NCI-H748 (cell line): ENCODE measurements at regions not wholly inside any gene's neighbourhood (a gene's known extent, or its start where the extent isn't known, plus 50 kb on each side); places are given as distances from the start of the nearest gene placed in this dataset.
A peak's percentile ranks its signal among the peaks of the same experiment; 100 is the strongest.
"Not testable (repeated sequence)": the region's sequence is repeated elsewhere in the genome, so short reads cannot be mapped to it uniquely, and the experiment has no call there.

ENCODE experiments used
- DNase-seq: peaks from one replicate; lab custom pipeline; 2025; ENCODE audit not compliant: unreplicated experiment; lab: John Stamatoyannopoulos, UW

DNA sequence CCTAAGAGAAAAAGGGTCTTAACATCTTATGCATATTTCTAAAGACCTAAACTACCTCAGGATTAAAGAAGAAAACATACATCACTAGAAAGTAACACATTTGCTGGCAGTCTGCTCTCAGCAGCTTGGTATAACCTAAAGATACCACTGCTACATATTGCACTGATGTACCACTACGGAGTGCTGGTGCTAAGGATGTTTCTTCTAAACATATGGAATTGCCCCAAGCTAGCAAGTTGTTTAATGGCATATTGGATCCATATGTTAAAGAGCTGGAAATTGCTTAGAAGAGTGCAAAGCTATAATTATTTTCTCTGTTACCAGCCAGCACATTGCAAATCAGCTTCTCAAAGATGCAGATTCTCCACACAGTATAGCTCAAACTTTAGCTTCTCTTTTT is 436.5 kb upstream of the GALNTL6 start:
- no peak for DNase-seq

DNA sequence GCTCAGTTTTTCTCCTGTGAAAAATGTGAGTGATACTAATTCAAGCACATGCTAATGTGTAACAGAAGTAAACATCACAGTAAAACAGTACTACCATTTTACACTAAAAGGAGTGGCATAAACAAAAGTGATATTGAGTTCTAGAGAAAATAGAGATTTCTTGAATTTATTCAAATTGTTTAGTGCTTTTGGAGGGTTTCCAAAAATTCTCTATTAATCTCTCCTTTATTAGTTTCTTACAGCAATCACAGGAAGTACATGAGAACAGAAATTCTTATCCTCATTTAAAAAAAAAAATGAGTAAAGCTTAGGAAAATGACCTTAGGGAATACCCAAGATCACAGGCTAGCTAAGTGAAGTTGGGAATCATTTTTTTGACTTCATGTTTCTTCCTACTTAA is 459.7 kb upstream of the GALNTL6 start:
- no peak for DNase-seq

DNA sequence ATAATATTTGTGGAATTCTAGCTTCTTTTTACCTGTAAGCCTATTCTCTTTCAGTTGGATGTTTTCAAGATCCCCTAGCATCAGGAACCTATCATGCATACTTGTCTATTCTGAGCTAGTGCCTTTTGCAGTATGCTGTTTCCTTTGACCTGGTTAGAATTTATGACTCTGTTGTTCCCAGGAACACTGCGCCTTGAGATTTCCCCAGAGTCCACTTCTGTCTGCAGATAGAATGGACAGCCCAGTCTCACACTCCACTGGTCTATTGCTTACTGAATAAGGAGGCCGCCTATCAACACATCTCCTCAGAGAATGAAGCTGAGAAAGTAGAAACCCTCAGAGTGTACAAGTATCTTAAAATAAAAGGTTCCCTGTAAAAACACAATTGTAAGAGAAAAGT is 465.1 kb upstream of the GALNTL6 start:
- DNase-seq = no peak

DNA sequence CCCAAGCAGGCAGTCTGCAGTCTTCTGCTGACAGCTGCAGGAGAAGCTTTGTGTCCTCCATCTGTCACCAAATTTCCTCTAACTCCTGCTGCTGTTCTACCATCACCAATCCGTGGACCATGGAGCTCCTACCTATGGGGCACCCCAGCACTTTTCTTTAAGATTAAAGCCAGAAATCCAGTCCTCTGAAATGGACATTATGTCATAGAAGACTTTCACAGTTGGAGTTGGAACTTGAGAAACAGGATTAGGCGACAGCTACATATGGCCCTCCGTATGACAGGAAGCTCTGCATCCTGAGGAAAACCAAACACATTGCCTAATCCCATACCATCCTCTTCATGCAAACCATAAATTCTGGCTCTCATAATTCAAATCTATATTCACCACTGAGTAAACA is 470.6 kb upstream of the GALNTL6 start:
- DNase-seq = no peak

DNA sequence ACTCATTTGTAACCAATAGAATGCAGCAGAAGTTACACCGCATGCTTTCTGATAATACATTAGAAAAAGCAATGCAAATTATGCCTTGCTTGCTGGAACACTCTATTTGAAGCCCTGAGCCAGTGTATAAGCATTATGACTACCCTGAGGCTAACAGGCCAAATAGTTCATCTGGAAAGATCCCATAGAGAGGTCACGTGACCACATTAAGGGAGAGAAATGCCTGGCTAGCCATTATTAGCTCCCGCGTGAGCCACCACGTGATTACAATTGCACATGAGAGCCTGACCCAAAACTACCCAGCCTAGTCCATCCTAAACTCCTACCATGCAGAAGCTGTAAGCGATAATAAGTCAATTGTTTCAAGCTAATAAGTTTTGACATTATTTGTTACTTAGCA is 472.9 kb upstream of the GALNTL6 start:
- no peak for DNase-seq

DNA sequence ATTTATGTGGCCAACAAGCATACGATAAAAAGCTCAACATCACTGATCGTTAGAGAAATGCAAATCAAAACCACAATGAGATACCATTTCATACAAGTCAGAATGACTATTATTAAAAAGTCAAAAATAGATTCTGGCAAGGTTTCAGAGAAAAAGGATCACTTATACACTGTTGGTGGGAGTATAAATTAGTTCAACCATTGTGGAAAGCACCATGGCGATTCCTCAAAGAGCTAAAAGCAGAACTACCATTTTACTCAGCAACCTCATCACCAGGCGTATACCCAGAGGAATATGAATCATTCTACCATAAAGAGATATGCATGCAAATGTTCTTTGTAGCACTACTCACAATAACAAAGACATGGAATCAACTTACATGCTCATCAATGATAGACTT is 478.7 kb upstream of the GALNTL6 start:
- DNase-seq = no peak

DNA sequence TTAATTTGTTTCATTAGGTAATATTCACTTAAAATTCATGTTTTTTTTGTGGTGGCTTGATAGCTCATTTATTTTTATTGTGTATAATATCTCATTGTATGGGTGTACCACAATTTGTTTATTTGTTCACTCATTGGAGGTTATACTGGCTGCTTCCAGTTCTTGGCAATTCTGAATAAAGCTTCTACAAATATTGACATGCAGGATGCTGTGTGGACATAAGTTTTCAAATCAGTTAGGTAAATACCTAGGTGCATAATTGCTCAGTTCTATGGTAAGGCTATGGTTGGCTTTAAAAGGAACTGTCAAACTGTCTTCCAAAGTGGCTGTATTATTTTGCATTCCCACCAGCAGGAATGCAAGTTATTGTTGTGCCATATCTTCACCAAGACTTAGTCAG is 504.5 kb upstream of the GALNTL6 start:
- DNase-seq = peak; percentile 88

DNA sequence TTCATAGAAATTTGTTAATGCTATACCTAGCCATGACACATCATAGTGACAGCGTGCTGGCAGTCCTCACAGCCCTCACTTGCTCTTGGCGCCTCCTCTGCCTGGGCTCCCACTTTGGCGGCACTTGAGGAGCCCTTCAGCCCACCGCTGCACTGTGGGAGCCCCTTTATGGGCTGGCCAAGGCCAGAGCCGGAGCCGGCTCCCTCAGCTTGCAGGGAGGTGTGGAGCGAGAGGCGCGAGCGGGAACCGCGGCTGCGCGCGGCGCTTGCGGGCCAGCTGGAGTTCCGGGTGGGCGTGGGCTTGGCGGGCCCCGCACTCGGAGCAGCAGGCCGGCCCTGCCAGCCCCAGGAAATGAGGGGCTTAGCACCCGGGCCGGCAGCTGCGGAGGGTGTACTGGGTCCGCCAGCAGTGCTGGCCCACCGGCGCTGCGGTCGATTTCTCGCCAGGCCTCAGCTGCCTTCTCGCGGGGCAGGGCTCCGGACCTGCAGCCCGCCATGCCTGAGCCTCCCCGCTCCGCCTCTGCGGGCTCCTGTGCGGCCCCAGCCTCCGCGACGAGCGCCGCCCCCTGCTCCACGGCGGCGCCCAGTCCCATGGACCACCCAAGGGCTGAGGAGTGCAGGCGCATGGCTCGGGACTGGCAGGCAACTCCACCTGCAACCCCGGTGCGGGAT is 515.0 kb upstream of the GALNTL6 start:
- DNase-seq = not testable (repeated sequence)

DNA sequence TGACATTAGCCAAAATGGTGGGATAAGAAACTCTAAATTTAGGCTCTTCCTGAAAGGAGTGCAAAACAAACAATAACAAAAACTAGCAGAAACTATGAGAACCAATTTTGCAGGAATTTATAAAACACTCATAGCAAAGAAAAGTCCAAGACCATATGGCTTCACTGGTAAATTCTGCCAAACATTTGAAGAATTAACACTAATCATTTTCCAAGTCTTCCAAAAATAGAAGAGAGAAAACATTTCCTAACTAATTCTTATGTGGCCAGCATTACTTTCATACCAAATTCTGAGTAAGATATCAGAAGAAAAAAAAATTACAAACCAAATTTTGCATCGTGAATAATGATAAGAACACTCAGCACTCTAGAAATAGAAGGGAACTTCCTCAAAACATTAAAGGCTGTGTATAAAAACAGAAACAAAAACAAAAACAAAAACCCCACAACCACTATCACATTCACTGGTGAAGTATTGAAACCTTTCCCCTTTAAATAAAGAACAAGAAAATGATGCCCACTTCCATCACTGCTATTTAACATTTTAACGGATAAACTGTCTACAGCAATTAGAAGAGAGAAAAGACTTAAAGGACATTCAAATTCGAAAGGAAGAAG is 524.3 kb upstream of the GALNTL6 start:
- no peak for DNase-seq

DNA sequence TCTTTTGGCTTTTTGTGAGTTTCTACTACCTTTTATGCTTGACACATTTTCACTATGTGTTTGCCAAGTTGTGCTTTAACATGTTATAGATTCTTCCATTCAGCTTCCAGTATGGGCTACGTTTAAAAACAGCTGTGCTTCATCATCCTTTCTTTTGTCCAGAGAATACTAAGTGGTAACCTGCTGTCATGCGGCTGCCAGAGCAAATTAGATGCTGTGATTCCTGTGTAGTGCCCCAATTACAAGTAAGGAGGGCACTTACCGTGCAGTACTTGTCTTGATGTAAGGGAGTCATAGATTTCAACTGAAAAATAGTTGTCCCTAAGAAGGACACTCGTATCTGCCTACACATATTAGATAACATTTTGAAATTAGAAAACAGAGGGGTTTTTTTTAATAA is 531.8 kb upstream of the GALNTL6 start:
- peak; percentile 78 for DNase-seq

DNA sequence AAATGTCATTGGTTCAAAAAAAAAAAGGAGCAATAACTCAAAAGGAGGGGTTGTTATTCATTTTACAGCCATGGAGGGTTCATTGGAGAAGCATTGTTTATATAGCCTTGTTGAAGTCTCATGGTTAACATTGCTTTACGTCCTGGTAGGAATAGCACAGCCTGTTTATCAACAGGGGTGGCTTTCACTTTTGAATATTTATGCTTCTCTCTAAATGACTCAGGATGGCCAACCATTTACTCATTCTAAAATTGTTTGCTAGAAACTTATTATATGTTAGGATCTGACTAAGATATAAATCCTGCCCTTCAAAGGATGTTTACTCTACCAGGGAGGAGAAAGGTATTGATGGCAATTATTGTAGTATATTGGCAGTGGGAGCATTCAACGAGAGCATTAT is 534.1 kb upstream of the GALNTL6 start:
- DNase-seq = no peak

DNA sequence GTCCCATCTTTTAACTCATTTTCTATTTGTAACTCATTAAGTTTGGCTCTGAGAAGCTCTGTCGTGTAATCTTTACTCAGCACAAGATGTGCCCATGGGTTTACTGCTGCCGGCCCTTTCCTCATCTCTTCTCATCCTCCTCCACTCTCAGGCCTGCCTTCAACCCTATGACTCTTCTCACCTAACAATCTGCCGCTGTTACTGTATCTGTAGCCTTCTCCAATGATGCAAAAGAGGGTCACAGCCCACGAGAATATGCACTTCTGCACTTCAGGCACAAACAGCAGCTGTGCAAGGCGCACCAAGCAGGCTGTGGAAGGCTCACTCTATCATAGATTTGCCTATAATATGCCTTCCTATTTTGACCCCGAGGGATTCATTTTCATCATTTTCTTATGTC is 546.5 kb upstream of the GALNTL6 start:
- no peak for DNase-seq

DNA sequence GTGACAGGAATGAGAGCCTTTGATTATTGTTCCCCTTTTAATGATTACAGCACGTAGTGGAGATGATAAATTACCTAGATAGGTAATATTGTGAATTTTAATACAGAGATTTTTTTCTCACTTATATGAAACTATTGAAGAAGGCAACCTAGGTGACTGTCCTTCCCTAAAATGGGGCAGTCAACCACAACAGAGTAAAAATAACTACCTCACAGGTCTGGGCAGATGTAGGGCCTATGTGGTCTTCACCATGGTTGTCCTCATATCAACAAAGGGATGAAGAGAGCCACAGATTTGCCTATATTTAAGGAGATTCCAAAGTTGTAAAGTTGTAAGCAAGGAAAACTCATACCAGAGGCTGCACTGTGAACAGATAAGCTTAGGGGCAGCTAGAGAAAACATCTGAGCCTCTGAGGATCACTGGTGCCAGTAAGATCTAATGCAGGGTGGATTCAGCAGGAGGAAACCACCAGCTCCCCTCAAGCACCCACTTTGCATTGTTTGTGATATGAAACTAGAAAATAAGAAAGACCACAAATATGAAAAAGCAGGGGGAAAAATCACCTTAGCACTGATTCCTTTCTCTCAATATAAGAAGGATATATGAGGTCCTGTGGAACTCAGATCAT is 547.9 kb upstream of the GALNTL6 start:
- no peak for DNase-seq

DNA sequence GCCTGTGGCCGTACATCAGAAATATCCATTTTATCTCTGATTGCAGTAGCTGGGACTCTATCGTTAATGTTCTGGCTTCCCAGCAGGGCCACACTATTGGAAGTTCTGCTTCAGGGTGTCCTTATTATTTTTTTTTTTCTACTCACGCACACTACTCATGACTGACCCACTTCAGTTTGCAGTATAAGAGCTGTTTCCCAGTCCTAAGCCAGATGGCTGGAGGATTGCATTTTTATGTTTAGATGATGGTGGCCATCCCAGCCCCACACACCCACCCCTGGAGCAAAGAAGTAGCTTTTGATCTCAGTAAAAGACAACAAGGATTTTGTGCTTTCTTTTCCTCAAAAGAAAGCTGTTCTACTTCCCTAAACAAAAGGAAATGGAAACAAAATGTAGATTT is 557.0 kb upstream of the GALNTL6 start:
- no peak for DNase-seq

DNA sequence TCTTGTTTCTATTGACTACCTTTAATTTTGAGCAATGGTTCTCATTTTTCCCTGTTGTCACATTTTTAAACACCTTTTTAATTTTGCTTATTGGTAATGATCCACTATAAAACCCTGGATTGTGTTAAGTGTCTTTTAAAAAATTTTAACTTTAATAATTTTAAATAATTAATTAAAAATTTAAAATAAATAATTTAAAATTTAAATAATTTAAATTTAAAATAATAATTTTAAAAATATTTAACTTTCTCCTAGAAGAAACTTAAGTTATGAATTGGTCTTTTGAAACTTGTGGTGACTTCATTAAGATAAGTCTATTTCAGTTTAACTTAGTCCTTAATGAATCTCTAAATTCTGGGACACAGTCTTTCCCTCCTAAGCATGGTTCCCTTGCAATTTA is 566.3 kb upstream of the GALNTL6 start:
- no peak for DNase-seq

DNA sequence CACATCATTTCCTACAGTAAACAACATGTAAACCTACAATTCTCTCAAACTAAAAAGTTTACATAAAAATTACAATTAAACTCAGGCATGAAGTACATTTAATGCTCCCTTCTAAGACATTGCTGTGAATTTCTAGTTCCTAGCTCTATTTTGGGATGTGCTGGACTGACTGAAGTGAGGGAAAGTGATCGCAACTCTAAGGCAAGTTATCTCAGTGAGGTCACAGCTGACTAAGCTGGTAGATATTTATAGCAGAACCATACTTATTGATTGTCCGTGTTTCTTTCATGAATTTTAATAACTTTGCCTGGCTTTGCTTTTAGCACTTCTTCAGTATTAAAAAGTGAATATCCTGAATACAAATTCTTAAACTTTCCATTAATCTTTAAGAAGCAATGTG is 570.4 kb upstream of the GALNTL6 start:
- no peak for DNase-seq

DNA sequence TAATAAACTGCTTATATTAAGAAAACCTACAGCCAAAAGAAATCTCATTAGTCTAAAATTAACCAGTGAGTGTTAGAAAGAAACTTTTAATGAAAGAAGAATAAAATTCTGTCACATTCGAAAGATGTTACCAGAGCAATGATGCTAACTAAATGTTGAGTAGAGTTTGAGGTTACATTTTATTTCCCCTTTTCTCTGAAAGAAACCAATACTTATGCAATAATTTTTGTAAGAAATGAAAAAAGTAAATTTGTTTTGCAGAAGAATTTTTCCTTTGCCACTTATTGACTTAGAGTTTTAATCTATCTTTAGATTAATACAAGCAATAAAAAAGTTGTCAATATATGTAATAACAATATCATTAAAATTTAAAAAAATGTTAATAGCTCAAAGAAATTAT is 574.0 kb upstream of the GALNTL6 start:
- DNase-seq = no peak

DNA sequence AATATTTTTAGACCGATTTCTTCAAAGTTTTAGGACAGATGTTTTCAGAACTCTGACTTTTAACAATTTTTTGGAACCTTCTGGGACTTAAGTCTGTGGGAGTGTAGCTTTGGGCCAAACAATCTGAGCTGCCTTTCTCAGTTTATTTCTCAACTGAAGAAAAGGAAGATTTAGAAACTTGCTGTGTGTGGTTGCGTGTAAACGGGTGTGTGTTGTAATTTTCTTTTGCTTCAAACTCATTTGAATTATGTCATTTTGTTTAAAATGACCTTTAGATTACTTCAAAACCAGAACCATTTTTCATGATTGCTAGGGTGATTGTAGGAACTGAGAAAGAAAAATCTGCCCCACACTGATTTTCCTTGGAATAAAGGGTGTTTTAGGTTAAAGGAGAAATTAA is 577.7 kb upstream of the GALNTL6 start:
- DNase-seq = no peak

DNA sequence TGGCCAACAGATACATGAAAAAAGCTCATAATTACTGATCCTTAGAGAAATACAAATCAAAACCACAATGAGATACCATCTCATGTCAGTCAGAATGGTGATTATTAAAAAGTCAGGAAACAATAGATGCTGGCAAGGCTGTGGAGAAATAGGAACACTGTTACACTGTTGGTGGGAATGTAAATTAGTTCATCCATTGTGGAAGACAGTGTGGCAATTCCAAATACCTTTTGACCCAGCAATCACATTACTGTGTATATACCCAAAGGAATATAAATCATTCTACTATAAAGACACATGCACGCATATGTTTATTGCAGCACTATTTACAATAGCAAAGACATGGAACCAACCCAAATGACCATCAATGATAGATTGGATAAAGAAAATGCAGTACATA is 583.9 kb upstream of the GALNTL6 start:
- not testable (repeated sequence) for DNase-seq

DNA sequence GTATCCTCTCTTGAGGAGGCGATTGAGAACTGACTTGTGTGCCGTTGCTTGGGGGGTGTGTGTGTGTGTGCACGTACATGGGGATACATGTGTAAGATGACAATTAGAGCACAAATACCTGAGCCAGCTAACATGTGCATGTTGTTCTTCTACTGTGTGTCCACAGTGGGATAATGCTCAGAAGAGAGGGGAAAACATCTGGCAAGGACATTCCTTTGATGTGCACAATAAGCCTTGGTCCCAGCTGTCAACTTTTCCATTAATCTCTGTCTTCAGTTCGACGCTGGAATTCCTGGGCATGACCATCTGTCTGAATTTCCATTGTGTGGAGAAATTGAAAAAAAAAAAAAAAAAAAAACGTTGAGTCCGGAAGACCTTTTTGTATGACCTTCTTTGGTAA is 592.0 kb upstream of the GALNTL6 start:
- DNase-seq = no peak

DNA sequence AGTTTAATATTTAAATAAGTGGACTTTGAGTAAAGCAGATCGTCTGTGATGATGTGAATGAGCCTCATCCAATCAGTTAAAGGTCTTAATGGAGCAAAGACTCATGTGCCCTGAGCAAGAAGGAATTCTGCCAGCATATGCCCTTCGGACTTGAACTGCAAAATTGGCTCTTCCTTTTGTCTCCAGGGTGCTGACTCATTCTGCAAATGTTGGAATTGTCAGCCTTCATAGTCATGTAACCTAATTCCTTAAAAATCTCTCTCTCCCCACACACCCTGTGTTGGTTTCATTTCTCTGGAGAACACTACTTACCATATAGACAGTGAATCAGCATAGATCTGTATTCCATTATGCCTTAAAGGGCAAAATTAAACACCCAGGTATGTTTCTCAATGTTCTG is 609.8 kb upstream of the GALNTL6 start:
- DNase-seq = no peak

DNA sequence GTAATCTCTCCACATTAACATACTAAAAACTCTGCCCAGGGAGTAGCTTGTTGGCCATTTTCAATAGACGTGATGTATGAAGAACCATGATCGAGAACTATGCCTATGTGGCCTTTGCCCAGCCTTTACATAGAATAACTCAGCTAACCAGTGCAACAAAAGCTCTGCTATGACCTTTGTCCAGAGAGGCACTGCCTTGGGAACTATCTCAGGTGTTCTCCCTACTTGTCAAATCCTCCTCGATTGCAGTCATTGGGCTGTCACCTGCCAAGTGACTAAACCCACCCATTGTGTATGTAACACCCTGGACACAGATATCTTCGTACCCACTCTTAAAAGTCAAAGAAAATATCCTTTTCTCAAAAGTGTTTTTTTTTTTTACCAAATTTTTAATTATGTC is 610.3 kb upstream of the GALNTL6 start:
- DNase-seq = no peak

DNA sequence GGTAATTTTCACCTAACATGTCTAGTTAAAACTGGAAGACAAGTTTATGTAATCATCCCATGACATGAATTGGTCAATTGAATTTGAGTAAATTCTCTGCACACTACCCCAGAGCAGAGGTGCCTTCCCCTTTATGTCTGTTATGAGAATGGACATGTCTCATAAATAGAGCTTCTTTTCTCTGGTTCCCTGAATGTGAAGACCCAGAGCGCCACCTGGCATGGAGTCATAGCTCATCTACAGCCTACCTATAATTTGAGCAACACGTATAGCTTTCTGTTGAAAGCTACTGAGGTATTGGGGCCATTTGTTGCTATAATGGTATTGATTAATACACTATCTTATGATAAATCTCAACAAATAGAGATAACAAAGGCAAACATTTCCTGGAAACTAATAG is 626.5 kb upstream of the GALNTL6 start:
- DNase-seq = no peak
